Esophagus muscularis mucosa (tissue), 4 donors: ENCODE measurements at regions not wholly inside any gene's neighbourhood (a gene's known extent, or its start where the extent isn't known, plus 50 kb on each side); places are given as distances from the start of the nearest gene placed in this dataset.

Source experiments
- DNase-seq: peaks from one replicate; pipeline ENCODE4 v3.0.0-alpha.2; 2017; ENCODE audit errors: extremely low spot score
- H3K27ac ChIP-seq, 4 donors: fragments of 200-600 bp; sonication (generic); replicated peaks in 1 of 4; 1 replicate in 3 of 4; 2 replicates in 1 of 4; pipeline ENCODE4 v1.5.1; 2016 to 2019; ENCODE audit warnings: mild to moderate bottlenecking in 1 of 4
- H3K27me3 ChIP-seq, 4 donors: fragments of 200-600 bp; sonication (generic); one replicate each; pipeline versions ENCODE4 v1.5.1 to v1.6.0; 2016 to 2019
- H3K36me3 ChIP-seq, 4 donors: fragments of 200-600 bp; sonication (generic); one replicate each; pipeline ENCODE4 v1.5.1; 2016 to 2019
- H3K4me1 ChIP-seq, 4 donors: fragments of 200-600 bp; sonication (generic); one replicate each; pipeline ENCODE4 v1.5.1; 2016 to 2019
- H3K4me3 ChIP-seq, 4 donors: fragments of 200-600 bp; sonication (generic); 1 replicate in 2 of 4; 2 replicates in 2 of 4; pipeline ENCODE4 v1.5.1; 2016 to 2019; ENCODE audit warnings: mild to moderate bottlenecking in 4 of 4, moderate library complexity in 1 of 4
- H3K9me3 ChIP-seq, 4 donors: fragments of 200-600 bp; sonication (generic); 1 replicate in 3 of 4; 2 replicates in 1 of 4; pipeline ENCODE4 v1.5.1; 2016 to 2019
- EP300 ChIP-seq: sonication (generic); formaldehyde crosslinking; IDR thresholded peaks from one replicate; pipeline ENCODE4 v1.6.1; 2017; ENCODE audit warnings: antibody characterized with exemption
- POLR2A ChIP-seq: fragments of 450-650 bp; IDR thresholded peaks from one replicate; pipeline ENCODE4 v1.6.1; 2017; ENCODE audit warnings: antibody characterized with exemption, moderate library complexity, mild to moderate bottlenecking, low read depth
- POLR2AphosphoS5 ChIP-seq, 2 donors: sonication (generic); formaldehyde crosslinking; IDR thresholded peaks; one replicate each; pipeline ENCODE4 v1.6.1; 2017; ENCODE audit warnings: antibody characterized with exemption in 2 of 2
- WGBS: methylation state at CpG from one replicate; pipeline ENCODE4 v1.1.5; 2018; 5-methylcytosine and 5-hydroxymethylcytosine counted together
- intact Hi-C: fragments of 100-400 bp; cut with DNase I; formaldehyde crosslinking; loops from one replicate; pipeline ENCODE4 v1.15.1; 2023
- TF ChIP-seq, protein P1 (sequence below), 3 experiments: fragments of 200-600 bp in 2 of 3; fragments of 450-650 bp in 1 of 3; sonication (generic) in 2 of 3; IDR thresholded peaks; one replicate each; pipeline ENCODE4 v1.5.1; 2017 to 2019; ENCODE audit warnings: antibody characterized with exemption in 3 of 3, mild to moderate bottlenecking in 2 of 3, moderate library complexity in 1 of 3

DNA sequence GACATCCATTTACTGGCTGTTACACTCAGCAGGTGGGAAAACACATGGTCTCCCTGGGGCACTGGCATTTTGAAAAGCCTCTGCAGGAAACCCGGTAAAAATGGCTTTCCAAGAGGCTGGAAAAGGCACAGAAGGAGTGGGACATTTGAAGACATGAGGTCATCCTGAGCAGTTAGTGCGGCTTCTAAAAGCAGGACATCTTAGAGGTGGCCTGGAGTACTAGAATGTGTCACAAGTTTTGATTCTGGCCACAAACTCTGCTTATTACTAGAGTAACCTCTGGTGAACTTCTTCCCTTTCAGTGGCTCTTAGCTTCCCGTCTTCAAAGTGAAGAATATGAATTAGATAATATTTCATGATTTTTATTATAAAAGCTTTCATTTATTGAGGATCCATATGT is 423.0 kb upstream of the BRINP1 start:
- H3K27me3 ChIP-seq: no peaks in the 10 kb centered on the region
- 77% methylated on average over 3 of the region's 3 CpGs for WGBS
- no peak overlapping the region for H3K4me3 ChIP-seq
- DNase-seq: no peak
- TF ChIP-seq POLR2A: no peak
- H3K4me1 ChIP-seq: peaks cover 0 to 5% (median 0%) of the 10 kb centered on the region in 4 donors
- H3K36me3 ChIP-seq: no peaks in the 10 kb centered on the region
- intact Hi-C loops: no loop called here
- no peaks in the 10 kb centered on the region for H3K9me3 ChIP-seq
- H3K27ac ChIP-seq: no peak overlapping the region

DNA sequence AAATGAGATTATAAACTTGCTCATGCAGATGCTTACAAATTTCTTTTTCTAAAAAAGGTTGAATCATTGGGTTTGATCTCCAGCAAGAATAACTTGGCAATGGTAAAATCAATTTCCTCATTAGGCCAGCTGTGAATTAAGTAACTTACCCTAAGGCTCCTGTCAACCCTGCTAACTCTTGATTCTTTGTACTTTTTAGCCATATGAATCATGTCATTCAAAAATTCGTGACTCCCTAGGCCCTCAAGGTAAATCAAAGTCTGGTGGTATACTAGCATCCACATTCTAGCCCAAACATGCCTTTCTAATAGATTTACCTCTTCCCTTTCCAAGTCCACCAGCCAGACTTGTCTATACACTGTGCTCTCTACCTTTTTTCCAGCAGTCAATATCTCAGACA is 420.8 kb upstream of the BRINP1 start:
- H3K27ac ChIP-seq: no peak overlapping the region
- intact Hi-C loops: no loop called here
- H3K9me3 ChIP-seq: no peaks in the 10 kb centered on the region
- peaks cover 0 to 5% (median 0%) of the 10 kb centered on the region in 4 donors for H3K4me1 ChIP-seq
- H3K36me3 ChIP-seq: no peaks in the 10 kb centered on the region
- TF ChIP-seq, protein P1, sequence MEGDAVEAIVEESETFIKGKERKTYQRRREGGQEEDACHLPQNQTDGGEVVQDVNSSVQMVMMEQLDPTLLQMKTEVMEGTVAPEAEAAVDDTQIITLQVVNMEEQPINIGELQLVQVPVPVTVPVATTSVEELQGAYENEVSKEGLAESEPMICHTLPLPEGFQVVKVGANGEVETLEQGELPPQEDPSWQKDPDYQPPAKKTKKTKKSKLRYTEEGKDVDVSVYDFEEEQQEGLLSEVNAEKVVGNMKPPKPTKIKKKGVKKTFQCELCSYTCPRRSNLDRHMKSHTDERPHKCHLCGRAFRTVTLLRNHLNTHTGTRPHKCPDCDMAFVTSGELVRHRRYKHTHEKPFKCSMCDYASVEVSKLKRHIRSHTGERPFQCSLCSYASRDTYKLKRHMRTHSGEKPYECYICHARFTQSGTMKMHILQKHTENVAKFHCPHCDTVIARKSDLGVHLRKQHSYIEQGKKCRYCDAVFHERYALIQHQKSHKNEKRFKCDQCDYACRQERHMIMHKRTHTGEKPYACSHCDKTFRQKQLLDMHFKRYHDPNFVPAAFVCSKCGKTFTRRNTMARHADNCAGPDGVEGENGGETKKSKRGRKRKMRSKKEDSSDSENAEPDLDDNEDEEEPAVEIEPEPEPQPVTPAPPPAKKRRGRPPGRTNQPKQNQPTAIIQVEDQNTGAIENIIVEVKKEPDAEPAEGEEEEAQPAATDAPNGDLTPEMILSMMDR (IDR thresholded peaks at IDR 0.05): no peak
- TF ChIP-seq EP300 (no peak), POLR2A (no peak), POLR2AphosphoS5 (IDR thresholded peaks at IDR 0.05) (no peak)
- 33% methylated on average over 1 of the region's 1 CpG for WGBS
- H3K4me3 ChIP-seq: no peak overlapping the region
- no peaks in the 10 kb centered on the region for H3K27me3 ChIP-seq
- DNase-seq: no peak

- intact Hi-C loops: no loop called here
- no peak for DNase-seq
- WGBS: 64% methylated on average over 2 of the region's 2 CpGs
- H3K4me1 ChIP-seq: peaks cover 0 to 5% (median 0%) of the 10 kb centered on the region in 4 donors
- H3K27me3 ChIP-seq: no peaks in the 10 kb centered on the region
- H3K36me3 ChIP-seq: no peaks in the 10 kb centered on the region
- TF ChIP-seq, protein P1 (IDR thresholded peaks at IDR 0.05): no peak
- TF ChIP-seq POLR2A: no peak
- no peak for TF ChIP-seq POLR2AphosphoS5 (IDR thresholded peaks at IDR 0.05)
- TF ChIP-seq EP300: no peak
- H3K4me3 ChIP-seq: no peak overlapping the region
- no peaks in the 10 kb centered on the region for H3K9me3 ChIP-seq
- H3K27ac ChIP-seq: no peak overlapping the region
Measured at GRCh38 chr9:119788921-119789320, 419.7 kb upstream of the BRINP1 start.

DNA sequence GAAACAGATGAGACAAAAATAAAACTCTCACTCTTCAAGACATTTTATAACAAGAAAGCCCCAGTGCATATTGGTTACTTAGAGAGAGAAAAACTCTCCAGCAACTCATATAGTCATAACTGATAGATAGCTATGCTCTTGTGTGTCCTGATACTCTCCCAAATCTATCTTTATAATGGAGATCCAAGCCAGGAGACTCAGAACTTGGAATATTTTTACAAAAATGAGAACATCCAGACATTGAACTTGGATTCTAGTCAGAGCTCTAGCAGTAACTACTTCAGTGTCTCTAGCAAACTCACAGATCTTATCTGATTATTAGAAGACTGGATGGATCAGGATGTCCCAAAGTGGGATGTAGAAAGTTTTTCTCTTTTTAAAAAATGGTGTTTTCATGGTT is 412.7 kb upstream of the BRINP1 start:
- Histone ChIP-seq H3K36me3 (no peaks in the 10 kb centered on the region), H3K4me3 (no peak overlapping the region), H3K27me3 (no peaks in the 10 kb centered on the region), H3K4me1 (no peaks in the 10 kb centered on the region), H3K27ac (no peak overlapping the region), H3K9me3 (no peaks in the 10 kb centered on the region)
- TF ChIP-seq POLR2AphosphoS5 (IDR thresholded peaks at IDR 0.05) (no peak), POLR2A (no peak), EP300 (no peak)
- TF ChIP-seq, protein P1 (IDR thresholded peaks at IDR 0.05): no peak
- intact Hi-C loops: no loop called here
- no peak for DNase-seq

DNA sequence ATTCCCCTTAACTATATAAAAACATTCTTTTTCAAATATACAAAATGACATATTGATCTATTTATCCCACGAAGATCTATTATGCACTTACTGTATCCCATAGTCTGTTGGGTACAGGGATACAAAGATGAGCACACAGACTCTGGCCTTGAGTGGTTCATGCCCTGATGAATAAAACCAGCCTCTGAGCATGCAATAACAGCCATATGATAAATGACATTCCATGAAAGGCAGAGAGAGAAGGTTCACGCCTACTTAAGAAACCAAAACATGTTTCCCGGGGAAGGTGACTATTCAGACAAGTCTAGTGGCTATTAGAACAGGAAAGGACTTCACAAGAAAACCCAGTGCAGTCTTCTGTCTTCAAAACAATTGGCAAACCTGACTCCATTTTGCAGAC is 406.2 kb upstream of the BRINP1 start:
- Histone ChIP-seq H3K4me1 (no peaks in the 10 kb centered on the region), H3K36me3 (no peaks in the 10 kb centered on the region), H3K9me3 (no peaks in the 10 kb centered on the region), H3K27me3 (no peaks in the 10 kb centered on the region), H3K27ac (no peak overlapping the region), H3K4me3 (no peak overlapping the region)
- no peak for DNase-seq
- 46% methylated on average over 3 of the region's 3 CpGs for WGBS
- intact Hi-C loops: no loop called here
- TF ChIP-seq, protein P1 (IDR thresholded peaks at IDR 0.05): no peak
- TF ChIP-seq EP300 (no peak), POLR2AphosphoS5 (IDR thresholded peaks at IDR 0.05) (no peak), POLR2A (no peak)
